Ishikawa (cell line): ENCODE measurements at regions not wholly inside any gene's neighbourhood (a gene's known extent, or its start where the extent isn't known, plus 50 kb on each side); places are given as distances from the start of the nearest gene placed in this dataset.

ENCODE experiments used
- EP300 ChIP-seq: IDR thresholded peaks from 2 replicates; pipeline ENCODE4 v1.6.1; 2012; ENCODE audit warnings: borderline replicate concordance
- FOXM1 ChIP-seq: IDR thresholded peaks from 2 replicates; pipeline ENCODE4 v1.6.1; 2012; ENCODE audit warnings: low read depth, borderline replicate concordance
- NFIC ChIP-seq: IDR thresholded peaks from 2 replicates; pipeline ENCODE4 v1.6.1; 2012
- TEAD4 ChIP-seq: IDR thresholded peaks from 2 replicates; pipeline ENCODE4 v1.6.1; 2012
- USF1 ChIP-seq: IDR thresholded peaks from 2 replicates; pipeline ENCODE4 v1.6.1; 2012

DNA sequence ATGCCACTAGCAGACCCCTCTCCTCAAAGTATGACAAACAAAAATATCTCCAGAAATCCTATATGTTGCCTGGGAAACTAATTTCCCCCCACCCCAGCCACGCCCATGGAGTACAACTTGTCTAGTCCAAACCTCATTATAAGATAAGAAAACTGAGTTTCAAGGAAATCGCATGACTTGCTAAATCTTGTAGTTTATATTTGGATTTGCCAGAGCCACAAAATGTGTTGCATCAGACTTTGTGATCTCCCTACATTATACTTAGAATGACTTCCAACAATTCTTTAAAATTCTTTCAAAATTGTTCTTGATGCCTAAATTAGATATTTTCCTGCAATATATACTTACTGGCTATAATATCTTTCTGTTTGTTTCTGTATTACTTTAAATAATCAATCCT, 1034.4 kb downstream of the IGSF11 start:
- TF ChIP-seq USF1 (no peak), TEAD4 (no peak), FOXM1 (no peak), EP300 (no peak), NFIC (no peak)
